Kidney glomerular epithelial cell (primary cell): ENCODE measurements at regions not wholly inside any gene's neighbourhood (a gene's known extent, or its start where the extent isn't known, plus 50 kb on each side); places are given as distances from the start of the nearest gene placed in this dataset.

Source experiments
- DNase-seq: peaks from one replicate; lab custom pipeline; 2025; lab: John Stamatoyannopoulos, UW

DNA sequence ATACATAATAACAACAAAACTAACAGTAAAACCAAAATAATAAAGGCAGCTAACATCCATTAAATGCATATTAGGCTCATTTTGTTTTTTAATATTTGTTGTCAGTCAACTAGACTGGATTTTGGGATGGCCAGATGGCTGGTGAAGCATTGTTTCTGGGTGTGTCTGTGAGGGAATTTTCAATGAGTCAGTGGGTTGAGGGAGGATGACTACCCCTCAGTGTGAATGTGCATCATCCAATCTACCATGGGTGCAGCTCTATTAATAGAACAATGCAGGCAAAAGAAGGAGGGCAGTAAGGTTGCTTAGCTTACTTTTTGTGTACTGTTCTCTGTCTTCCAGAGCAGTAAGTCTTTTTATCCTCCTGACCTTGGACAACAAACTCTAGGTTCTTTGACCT, 484.2 kb upstream of the HS3ST1 start:
- DNase-seq: no peak

DNA sequence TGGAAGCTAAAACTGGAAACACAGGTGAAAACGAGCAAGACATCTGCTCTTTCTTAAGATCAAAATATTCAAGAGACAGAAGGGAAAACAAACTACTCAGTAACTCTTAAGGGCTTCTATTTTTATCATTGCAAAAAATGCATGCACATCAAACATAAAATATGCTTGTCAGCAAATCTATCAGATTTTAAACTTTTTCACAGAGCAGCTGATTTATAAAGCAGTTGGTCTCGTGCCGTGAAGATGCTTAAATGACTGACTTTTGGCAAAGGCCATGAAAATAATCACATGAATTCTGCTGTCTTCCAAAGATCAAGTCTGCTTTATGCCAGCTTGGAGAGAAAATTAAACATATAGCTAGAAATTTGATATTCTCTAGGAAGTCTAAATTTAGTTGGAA, 482.1 kb upstream of the HS3ST1 start:
- DNase-seq: no peak

DNA sequence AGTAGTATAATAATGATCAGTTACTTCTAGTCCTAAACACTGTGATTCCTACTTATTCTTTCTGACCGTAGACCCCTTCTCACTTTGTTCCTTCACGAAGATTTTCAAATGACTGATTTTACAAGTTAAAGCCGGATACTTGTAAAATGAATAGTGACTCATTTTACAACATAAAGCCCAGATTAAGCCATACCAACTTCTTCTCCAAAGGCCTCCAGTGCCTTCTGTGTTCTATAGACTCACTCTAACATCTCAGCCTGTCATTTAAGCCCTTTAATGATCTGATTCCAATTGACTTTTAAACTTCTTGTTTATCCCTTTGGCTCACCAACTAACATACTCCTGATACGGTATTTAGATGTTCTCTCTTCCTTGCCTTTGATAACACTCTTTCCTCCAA, 480.0 kb upstream of the HS3ST1 start:
- DNase-seq: no peak

DNA sequence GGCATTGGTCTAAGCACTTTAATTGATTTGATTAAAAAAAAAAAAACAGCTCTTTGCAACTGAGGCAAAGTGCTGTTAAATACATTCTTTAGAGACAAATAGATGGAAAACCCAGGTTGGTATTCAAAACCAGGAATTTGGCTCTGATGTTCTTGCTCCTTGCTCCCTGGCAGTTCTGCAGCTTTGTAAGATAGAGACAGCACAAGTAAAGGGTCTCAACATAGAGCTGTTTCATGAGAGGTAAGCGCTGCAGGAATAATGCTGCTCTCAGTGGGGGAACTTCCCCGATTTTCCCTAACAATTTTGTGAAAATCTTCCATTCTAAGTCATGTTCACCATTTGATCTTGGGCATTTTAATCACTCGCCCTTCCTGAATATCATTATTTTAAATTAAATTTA, 479.5 kb upstream of the HS3ST1 start:
- DNase-seq: no peak

DNA sequence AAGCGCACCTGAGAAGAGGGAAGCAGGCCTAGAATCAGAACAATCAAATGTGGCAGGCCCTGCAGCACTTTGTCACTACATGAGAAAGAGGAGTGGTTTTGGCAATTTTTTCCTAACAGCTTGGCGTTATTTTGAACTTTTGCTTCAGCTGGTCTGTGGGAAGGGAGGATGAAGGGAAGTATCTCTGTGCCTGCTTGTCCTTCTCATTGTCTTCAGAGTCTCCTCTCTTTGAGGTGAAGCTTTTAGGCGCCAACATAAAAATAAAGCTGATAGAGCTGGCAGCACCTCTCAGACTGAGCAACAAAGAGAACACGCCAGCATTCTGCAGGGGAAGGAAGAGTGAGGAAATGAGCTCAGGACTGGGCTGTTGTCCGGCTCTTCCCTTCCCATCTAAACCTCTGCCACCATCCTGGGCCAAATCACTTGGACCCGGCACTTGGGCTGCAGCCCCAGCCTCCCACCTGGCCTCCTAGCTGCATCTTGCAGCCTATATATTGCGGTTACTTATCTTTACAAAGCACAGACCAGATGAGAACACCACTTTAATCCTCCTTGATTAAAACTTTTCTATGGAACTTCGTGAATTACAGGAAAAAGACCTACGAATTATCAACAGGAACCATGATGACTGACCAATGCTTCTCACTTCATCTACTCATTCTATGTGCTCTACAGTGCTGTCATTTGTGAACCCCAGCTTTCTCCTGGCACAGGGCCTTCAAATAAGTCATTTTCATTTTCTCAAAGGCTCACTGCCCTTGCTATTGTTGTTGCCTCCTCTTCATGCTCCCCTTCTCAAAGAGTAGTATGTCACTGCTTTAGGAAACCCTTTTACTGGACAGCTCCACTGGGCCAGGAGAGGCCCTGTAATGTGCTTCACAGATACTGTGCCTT, 476.4 kb upstream of the HS3ST1 start:
- no peak for DNase-seq

GRCh38 chr4:11904117-11904535, 475.4 kb upstream of the HS3ST1 start:
- DNase-seq: no peak

DNA sequence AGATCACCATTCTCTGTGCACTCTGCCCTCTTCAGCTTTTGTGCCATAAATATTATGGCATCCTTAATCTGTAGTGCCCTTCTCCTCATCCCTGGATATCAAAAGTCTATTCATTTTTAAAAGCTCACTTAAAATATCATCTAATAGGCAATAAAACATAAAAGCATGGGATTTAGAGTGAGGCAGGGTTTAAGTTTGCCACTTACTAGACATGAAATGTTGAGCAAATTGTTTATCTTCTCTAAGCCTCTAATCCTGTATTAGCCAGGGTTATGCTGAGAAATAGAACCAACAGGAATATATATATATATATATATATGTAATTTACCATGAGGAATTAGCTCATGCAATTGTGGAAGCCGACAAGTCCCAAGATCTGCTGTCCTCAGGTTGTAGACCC, 472.4 kb upstream of the HS3ST1 start:
- no peak for DNase-seq

DNA sequence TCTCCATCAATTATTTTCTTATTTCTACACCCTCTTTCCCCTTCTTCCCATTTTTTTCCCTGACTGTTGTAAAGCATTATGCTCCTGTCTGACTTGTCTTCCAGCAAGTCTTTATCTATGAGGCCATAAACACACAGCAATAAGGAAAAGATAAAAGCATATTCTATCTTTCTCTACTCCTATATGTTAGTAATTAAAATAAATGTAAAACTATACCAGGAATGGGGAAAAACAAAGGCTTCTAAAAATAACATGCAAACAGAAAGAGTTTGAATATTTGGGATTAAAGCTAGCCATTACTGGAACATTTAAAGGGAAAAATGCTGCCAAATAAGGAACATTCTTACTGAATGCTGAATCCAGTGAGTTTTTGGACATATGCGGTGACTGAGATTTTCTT, 471.7 kb upstream of the HS3ST1 start:
- no peak for DNase-seq

DNA sequence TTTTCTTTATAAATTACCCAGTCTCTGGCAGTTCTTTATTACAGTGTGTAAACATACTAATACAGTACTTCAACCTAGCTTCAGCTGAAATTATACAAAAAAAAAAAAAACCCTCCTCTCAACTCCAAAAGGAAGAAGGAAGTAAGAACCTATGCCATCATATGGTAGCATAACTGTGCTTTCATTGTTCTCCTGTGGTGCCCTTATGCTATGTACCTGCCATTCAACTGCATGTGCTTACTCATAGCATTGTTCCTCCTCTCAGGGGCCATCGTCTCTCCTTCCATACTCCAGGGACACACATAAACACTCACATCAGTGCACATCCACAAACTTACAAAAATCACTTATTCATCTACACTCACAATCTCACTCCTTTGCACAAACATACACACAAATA, 470.1 kb upstream of the HS3ST1 start:
- DNase-seq: no peak

DNA sequence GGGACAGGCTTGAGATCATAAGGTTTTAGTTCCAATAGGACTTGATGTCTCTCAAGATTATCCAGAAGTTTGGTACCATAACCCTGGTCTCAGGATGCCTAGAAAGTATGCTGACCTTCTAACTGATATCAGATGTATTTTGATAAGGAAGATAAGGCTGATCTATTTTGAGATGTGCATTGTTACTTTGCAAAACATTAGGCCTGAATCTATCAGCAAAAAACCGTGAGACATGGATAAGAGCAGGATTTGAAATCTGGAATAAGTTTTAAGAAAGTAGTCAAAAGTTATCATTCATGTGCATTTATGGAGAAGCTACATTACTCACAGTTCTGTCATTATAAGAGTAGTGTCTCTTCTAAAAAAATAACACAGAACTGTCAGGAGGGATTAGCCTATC, 467.1 kb upstream of the HS3ST1 start:
- no peak for DNase-seq

DNA sequence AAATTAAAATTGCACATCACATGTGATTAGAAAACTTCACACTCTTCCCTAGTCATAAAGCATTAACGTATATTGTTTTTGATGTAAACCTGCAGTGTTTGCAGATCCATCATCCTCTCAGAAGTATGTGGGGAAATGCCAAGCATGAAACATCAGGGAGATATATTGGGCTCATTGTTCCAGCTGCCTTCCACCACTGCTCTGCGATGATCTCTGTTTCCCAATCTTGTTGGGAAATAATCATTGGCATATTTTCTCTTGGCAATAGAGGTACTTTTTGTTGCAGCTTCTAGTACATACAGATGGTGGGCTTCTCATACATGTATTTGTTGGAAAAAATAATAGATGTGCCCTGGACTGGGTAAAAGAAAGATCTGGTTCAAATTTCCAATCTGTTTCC, 466.3 kb upstream of the HS3ST1 start:
- no peak for DNase-seq

DNA sequence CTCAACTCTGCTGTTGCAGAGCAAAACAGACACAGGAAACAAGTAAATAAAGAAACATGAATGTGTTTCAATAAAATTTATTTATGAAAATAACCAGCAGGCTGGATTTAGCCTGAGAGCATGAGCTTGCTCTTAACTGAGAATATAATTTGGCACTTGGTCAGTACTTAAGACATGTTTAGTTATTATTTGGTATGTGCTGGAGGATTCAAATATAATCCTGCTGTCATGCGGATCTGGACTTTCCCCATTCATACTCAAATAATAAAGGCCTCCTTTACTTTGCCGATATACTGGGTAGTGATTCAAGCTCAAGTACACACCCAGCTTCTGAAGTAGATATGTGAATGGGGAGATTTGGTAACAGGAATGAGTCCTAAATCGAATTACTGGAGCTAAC, 465.5 kb upstream of the HS3ST1 start:
- DNase-seq: no peak

DNA sequence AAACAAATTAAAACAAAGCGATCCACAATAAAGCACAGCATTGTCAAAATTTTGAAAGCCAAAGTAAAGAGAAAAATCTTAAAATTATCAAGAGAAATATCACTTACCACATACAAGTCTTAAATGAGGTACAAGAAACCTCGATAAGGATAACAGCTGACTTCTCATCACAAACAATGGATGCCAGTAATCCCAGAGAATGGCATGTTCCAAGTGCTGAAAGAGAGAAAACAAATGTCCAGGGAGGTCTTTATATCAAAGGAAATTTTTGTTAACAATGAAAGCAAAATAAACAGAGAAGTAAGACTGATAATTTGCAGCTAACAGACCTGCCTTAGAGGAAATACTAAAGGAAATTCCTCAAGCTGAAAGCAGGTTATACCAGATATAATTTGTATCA, 460.4 kb upstream of the HS3ST1 start:
- DNase-seq: no peak

GRCh38 chr4:11881947-11882346, 453.3 kb upstream of the HS3ST1 start:
- no peak for DNase-seq

GRCh38 chr4:11881364-11881763, 452.7 kb upstream of the HS3ST1 start:
- DNase-seq: no peak

GRCh38 chr4:11878241-11878640, 449.5 kb upstream of the HS3ST1 start:
- DNase-seq: no peak

DNA sequence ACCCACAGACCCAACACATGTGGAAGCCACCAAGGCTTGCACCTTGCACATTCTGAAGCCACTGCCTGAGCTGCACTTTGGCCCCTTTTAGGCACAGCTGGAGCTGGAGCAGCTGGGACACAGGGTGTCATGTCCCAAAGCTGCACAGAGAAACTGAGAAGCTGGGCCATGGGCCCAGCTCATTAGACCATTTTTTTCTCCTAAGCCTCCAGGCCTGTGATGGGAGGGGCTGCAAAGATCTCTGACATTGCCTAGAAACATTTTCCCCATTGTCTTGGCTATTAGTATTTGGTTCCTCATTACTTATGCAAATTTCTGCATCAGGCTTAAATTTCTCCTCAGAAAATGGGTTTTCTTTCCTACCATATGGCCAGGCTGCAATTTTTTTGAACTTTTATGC, 447.4 kb upstream of the HS3ST1 start:
- DNase-seq: no peak

GRCh38 chr4:11869191-11869870, 440.6 kb upstream of the HS3ST1 start:
- no peak for DNase-seq

- no peak for DNase-seq
These were observed 437.7 kb upstream of the HS3ST1 start for GRCh38 chr4:11866391-11866790.

GRCh38 chr4:11860996-11861395, 432.3 kb upstream of the HS3ST1 start:
- DNase-seq: no peak

- no peak for DNase-seq
These were observed 429.2 kb upstream of the HS3ST1 start for GRCh38 chr4:11857881-11858280.

DNA sequence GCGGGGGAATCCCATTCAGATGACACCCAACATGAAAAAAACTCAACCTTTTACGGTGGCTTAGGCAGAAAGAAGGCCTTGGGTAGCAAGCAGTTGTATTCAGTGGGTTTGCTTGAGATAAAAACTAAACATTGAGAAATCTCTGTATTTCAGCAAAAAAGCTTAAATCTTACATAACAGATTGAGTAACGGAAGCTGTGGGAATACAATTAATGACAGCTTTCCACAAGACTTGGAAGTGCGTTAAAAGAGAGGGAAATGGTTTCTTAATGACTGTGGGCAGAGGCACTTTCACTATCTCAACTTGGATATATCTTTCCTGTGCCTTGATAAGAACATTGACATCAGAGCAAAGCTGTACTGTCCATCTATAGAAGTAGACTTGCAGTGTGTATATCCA, 418.5 kb upstream of the HS3ST1 start:
- DNase-seq: no peak

DNA sequence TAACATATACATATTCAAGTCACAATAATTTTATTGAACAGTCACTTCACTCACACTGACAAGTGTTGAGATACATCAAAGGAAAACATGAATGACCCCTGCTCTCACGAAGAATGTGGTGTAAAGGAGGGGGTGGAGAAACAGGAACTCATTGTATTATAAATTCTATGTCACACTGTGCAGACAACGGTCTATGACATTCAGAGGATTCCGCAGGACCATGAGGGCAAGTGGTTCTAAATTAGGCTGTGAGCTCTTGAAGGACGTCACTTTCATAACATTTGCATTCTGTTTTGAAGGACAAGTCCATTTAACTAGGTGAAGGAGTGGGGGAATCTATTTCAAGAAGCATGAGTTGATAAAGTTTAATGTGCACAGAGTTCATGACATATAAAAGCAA, 415.2 kb upstream of the HS3ST1 start:
- no peak for DNase-seq

DNA sequence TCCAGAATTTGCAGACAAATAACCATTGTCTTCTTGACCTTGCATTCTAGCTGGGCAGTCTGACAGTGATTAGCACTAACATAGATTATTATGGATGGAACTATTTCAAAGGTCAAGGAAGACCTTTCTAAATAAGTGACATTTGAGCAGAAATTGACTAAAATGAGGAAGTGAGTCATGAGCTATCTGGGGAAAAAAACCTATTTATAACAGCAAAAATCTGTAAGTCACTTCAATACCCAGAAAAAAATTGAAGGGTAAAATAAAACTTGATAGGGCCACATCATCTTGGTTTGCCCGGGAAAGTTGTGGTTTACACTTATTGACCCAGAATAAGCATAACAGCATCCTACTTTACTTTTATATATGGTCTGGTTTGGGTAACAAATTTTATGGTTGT, 414.6 kb upstream of the HS3ST1 start:
- DNase-seq: no peak
